ENCODE measurements at regions not wholly inside any gene's neighbourhood (a gene's known extent, or its start where the extent isn't known, plus 50 kb on each side); places are given as distances from the start of the nearest gene placed in this dataset.

DNA sequence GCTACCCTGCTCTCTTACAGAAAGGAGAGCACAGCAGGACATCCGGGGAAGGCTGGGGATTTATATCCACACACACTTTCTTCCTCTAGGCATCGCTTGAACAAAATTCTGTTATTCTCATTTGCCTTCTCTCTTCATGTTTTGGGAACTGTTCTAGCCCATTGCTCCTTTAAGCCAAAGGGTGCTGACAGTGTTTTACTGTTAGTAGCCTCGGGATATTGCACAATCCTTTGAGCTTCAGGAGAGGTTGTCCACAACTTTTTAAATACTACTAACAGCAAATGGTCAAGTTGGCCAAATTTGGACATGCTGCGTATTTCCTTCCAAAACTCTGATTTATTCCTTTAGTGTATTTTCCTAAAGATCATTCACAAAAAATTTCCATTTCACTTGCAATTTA lies 579.2 kb upstream of the RGS18 start:
- H3K36me3 Mint-ChIP-seq (ENCODE audit: insufficient read depth in 1 of 3, low read depth in 3 of 3): no peaks in the 10 kb centered on the region; a peak in 1 of 7 replicates
- H3K4me3 Mint-ChIP-seq: no peak overlapping the region
- H3K14ac ChIP-seq (ENCODE audit: insufficient read depth, low read length): no peak overlapping the region
- no peaks in the 10 kb centered on the region for H3K4me1 Mint-ChIP-seq
- no peaks in the 10 kb centered on the region for H3K9me3 ChIP-seq (ENCODE audit: control insufficient read depth, low read depth, low read length)
- no peak overlapping the region for H3K4ac ChIP-seq (ENCODE audit: low read depth, low read length)
- no peaks in the 10 kb centered on the region for H3K79me1 ChIP-seq (ENCODE audit: insufficient read depth, low read depth, low read length, poor library complexity, severe bottlenecking)
- H3K27me3 Mint-ChIP-seq (ENCODE audit: low read depth): no peaks in the 10 kb centered on the region
- H4K91ac ChIP-seq (ENCODE audit: insufficient read length, low read depth, low read length): no peak overlapping the region
- no peaks in the 10 kb centered on the region for H3K4me1 ChIP-seq (ENCODE audit: insufficient read depth, low read length)
- H3K23ac ChIP-seq (ENCODE audit: insufficient read length, low read depth, low read length): no peak overlapping the region
- no peak overlapping the region for H2AK5ac ChIP-seq (ENCODE audit: insufficient read length, low read length)
- H3K9me3 Mint-ChIP-seq: peaks cover 0 to 4% of the 10 kb centered on the region in 2 experiments; a peak in 3 of 5 replicates
- WGBS (ENCODE audit: extremely low coverage, insufficient read length, low lambda C conversion rate): no CpG with 5 or more reads among the region's 4 CpGs
- no peak for DNase-seq
- no peak overlapping the region for H3T11ph ChIP-seq (ENCODE audit: low read length)
- H3K27ac Mint-ChIP-seq: no peak overlapping the region
- H2BK15ac ChIP-seq (ENCODE audit: low read depth, low read length): no peak overlapping the region
- no peak overlapping the region for H3K9ac ChIP-seq (ENCODE audit: extremely low read depth, insufficient read length, low read length)
- TF ChIP-seq, protein P1, sequence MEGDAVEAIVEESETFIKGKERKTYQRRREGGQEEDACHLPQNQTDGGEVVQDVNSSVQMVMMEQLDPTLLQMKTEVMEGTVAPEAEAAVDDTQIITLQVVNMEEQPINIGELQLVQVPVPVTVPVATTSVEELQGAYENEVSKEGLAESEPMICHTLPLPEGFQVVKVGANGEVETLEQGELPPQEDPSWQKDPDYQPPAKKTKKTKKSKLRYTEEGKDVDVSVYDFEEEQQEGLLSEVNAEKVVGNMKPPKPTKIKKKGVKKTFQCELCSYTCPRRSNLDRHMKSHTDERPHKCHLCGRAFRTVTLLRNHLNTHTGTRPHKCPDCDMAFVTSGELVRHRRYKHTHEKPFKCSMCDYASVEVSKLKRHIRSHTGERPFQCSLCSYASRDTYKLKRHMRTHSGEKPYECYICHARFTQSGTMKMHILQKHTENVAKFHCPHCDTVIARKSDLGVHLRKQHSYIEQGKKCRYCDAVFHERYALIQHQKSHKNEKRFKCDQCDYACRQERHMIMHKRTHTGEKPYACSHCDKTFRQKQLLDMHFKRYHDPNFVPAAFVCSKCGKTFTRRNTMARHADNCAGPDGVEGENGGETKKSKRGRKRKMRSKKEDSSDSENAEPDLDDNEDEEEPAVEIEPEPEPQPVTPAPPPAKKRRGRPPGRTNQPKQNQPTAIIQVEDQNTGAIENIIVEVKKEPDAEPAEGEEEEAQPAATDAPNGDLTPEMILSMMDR (conservative IDR thresholded peaks at IDR 0.05): no peak
- no peaks in the 10 kb centered on the region for H3K23me2 ChIP-seq (ENCODE audit: insufficient read length, low read depth, low read length, poor library complexity, severe bottlenecking)
- H3K4me2 ChIP-seq (ENCODE audit: insufficient read depth, insufficient read length, low read length): no peak overlapping the region
- no peak overlapping the region for H2BK12ac ChIP-seq (ENCODE audit: insufficient read length, low read depth, low read length)
- H2BK120ac ChIP-seq (ENCODE audit: low read depth, low read length, poor library complexity, severe bottlenecking): no peak overlapping the region
- H2BK20ac ChIP-seq (ENCODE audit: low read depth, low read length, poor library complexity, severe bottlenecking): no peak overlapping the region
- no peaks in the 10 kb centered on the region for H3K79me2 ChIP-seq (ENCODE audit: insufficient read depth, low read length)
- H3K18ac ChIP-seq (ENCODE audit: insufficient read length, low read depth, low read length): no peak overlapping the region
- no peak overlapping the region for H2AFZ ChIP-seq (ENCODE audit: low read length)
- H3K27ac ChIP-seq (ENCODE audit: insufficient read length, low read depth, low read length): no peak overlapping the region
- H3K56ac ChIP-seq (ENCODE audit: insufficient read length, low read depth, low read length): no peak overlapping the region
- no peaks in the 10 kb centered on the region for H3K27me3 ChIP-seq (ENCODE audit: insufficient read depth, low read length)
- no peaks in the 10 kb centered on the region for H4K20me1 ChIP-seq (ENCODE audit: control insufficient read depth, insufficient read depth, insufficient read length)
- no peak overlapping the region for H4K8ac ChIP-seq (replicated peaks; ENCODE audit: insufficient read length, low read depth, low read length)
- H4K5ac ChIP-seq (ENCODE audit: insufficient read length, low read depth, low read length): no peak overlapping the region
- H2BK5ac ChIP-seq (ENCODE audit: insufficient read length, low read length): no peak overlapping the region
